Upper lobe of left lung (tissue), 4 donors: ENCODE measurements at regions not wholly inside any gene's neighbourhood (a gene's known extent, or its start where the extent isn't known, plus 50 kb on each side); places are given as distances from the start of the nearest gene placed in this dataset.

Experiments
- POLR2A ChIP-seq, 4 donors: fragments of 450-650 bp; IDR thresholded peaks; one replicate each; pipeline ENCODE4 v1.5.1; 2016 to 2017; ENCODE audit warnings: antibody characterized with exemption in 4 of 4, mild to moderate bottlenecking in 2 of 4
- TF ChIP-seq, protein P1 (sequence below), 6 experiments: fragments of 450-650 bp in 4 of 6; fragments of 200-600 bp in 2 of 6; sonication (generic) in 2 of 6; IDR thresholded peaks; one replicate each; pipeline ENCODE4 v1.5.1; 2016 to 2019; ENCODE audit warnings: antibody characterized with exemption in 6 of 6

DNA sequence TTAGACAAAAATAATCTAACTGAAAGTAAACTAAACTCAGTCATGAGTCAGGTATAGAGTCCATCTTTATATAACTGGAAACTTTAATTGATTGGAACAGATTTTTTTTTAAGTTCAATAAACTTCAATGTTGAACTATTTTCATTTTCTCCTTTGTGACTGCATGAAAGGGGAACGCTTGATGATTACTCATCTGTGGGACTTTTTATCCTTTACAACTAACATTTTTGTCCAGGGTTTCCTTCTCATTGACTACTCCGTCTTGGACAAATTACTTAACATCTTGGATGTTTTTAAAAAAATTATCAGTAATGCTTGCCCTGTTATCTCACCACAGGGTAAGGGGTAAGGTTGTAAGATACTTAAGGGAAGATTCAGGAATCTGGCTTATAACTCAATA is 1658.4 kb downstream of the MAT2B start:
- TF ChIP-seq POLR2A (IDR thresholded peaks at IDR 0.05): no peak
- TF ChIP-seq, protein P1, sequence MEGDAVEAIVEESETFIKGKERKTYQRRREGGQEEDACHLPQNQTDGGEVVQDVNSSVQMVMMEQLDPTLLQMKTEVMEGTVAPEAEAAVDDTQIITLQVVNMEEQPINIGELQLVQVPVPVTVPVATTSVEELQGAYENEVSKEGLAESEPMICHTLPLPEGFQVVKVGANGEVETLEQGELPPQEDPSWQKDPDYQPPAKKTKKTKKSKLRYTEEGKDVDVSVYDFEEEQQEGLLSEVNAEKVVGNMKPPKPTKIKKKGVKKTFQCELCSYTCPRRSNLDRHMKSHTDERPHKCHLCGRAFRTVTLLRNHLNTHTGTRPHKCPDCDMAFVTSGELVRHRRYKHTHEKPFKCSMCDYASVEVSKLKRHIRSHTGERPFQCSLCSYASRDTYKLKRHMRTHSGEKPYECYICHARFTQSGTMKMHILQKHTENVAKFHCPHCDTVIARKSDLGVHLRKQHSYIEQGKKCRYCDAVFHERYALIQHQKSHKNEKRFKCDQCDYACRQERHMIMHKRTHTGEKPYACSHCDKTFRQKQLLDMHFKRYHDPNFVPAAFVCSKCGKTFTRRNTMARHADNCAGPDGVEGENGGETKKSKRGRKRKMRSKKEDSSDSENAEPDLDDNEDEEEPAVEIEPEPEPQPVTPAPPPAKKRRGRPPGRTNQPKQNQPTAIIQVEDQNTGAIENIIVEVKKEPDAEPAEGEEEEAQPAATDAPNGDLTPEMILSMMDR (IDR thresholded peaks at IDR 0.05): no peak
